Kidney tubule cell (primary cell): ENCODE measurements at regions not wholly inside any gene's neighbourhood (a gene's known extent, or its start where the extent isn't known, plus 50 kb on each side); places are given as distances from the start of the nearest gene placed in this dataset.
A peak's percentile ranks its signal among the peaks of the same experiment; 100 is the strongest.
"Not testable (repeated sequence)": the region's sequence is repeated elsewhere in the genome, so short reads cannot be mapped to it uniquely, and the experiment has no call there.

Source experiments
- DNase-seq: peaks from one replicate; pipeline ENCODE4 v3.0.0-alpha.2; 2018; ENCODE audit warnings: low spot score

DNA sequence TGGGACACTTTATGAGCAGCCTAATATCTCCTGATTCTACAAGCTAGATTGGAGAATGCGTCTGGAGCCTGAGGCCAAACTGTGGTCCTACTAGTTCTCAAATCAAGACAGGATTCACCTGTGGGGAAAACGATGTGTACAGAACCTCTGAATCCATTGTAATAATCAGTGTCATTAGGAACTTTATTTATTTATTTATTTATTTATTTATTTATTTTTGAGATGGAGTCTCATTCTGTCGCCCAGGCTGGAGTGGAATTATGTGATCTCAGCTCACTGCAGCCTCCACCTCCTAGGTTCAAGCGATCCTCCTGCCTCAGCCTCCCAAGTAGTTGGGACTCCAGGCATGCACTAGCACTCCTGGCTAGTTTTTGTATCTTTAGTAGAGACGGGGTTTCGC lies 52.6 kb upstream of the KIF26B start:
- DNase-seq, result not testable (repeated sequence)

DNA sequence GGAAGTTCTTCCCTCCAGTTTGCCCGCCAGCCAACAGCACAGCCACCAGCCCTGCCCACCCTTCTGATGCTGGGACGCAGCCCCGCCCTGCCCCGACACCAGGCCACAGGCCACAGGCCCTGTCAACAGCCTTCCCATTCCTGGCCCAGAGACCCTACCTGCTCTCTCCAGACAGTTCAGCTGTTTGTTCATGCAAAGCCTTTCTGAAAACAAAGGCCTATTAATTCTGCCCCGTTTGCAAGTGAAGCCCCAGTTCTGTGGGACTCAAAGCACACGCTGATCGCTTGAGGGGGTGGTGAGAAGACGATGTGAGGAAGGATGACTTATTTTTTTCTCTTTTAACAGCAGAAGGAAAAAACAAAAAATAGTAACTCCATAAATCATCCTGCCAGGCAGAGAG lies 55.4 kb upstream of the KIF26B start:
- DNase-seq, result no peak

DNA sequence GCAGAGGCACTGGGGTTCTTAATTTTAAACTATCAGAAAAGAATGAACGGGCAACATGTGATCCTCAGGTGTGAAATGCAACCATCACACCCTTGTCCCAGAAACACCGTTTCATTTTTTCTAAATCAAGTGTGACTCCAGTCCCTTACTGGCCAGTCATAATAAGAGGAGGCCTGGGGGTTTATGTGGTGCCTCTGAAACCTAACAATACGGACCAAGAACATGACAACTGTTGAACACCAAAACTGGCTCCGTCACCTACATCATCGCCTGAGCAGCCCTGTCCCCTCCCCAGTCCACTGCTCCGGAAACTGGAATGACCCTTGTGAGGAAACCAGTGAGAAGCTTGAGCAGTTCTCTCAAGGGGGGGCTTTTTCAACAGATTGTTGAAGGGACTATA lies 55.9 kb upstream of the KIF26B start:
- DNase-seq, result no peak

DNA sequence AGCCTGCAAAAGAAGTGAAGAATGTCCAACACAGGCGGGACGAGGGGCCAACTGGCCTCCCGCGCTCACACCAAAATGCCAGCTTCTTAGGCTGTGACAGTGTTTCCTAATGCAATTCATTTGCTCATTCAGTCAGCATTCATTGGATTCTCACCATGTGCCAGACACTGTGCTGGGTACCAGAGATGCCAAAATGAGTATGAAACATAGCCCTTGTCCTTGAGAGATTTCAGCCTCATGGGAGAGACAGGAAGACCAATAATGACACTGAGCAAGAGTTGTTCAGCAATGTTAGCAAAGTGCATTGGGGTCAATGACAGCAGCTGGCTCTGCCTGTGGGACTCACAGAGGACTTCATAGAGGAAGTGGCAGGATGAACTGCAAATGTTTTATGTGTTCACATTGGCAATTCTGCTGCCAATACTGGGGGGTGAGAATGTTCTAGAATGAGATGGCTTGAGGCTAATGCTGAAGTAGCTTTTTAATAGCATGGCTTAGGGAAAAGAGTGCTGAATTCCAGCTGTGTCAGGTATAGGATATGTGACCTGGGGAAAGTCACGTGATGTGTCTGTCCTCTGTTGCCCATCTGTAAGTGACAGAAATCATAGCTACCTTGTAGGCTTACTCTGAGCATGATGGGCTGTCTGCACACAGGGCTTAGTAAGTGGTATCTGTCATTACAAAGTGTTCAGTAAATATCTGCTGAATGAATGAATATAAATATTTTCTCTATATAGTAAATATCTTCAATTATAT lies 58.3 kb upstream of the KIF26B start:
- DNase-seq, result no peak

DNA sequence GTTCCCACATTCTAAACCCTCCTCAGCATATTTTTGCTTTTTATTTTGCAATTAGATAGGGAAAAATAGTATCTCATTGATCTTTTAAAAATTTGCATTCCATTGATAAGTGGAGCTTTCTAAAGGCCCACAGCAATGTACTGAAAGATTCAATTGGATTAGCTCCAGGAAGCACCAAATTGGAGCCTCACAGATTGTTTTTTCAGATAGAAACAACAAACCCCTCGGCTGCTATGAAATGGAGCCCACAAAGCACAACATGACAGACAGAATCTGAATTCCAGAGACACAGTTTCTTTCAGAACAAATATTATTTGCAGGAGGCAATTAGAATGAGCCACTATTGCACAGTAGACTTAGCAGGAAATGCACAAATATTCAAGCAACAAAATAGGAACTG lies 58.9 kb upstream of the KIF26B start:
- no peak for DNase-seq

DNA sequence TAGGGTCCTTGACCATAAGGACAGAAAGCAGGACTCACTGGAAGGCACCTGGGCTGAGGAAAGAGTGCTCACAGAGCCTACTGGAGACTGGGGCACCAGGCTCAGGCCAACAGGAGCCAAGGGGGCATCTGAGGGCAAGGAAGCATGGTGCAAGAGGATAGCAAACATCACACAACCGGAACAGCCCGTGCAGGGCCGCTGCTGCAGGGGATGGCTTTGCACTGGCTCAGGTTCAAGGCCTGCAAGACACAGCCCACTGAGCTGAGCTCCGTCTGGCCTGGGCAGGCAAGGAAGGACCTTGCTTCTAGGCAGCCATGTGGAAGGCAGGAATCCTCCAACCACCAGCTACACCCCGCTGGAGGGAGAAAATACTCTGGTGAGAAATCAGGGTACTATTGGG lies 59.8 kb upstream of the KIF26B start:
- DNase-seq, result no peak

DNA sequence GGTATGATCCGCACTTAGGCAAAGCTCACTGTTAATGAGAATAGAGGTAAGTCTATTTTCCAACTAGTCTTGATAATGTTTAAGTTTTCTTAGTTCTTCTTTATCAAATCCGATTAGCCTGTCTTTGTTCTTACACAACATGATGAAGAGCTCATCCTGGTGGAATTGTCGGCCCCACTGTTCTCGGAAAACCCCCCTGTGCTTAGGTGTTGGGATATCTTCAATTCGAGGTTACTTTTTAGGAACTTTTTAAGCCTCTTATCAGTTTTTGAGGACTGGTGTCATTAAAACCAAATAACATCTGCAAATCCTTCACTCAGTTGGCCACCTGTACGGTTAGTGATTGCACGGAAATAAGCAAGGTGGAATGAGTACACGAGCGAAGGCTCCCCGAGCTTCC lies 60.7 kb upstream of the KIF26B start:
- no peak for DNase-seq

DNA sequence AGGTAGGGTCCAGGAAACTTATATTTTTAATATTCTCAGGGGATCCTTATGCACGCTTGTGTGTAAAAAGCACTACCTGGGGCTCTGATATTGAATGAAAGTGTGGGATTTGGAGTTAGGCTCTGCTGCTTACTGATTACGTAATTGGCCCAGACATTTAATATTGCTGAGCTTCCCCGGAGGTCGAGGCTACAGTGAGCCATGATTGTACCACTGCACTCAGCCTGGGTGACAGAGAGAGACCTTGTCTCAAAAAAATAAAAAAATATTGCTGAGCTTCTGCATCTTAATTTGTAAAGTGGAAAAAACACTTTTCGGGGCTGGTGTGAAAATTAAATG lies 62.2 kb upstream of the KIF26B start:
- DNase-seq, result no peak

DNA sequence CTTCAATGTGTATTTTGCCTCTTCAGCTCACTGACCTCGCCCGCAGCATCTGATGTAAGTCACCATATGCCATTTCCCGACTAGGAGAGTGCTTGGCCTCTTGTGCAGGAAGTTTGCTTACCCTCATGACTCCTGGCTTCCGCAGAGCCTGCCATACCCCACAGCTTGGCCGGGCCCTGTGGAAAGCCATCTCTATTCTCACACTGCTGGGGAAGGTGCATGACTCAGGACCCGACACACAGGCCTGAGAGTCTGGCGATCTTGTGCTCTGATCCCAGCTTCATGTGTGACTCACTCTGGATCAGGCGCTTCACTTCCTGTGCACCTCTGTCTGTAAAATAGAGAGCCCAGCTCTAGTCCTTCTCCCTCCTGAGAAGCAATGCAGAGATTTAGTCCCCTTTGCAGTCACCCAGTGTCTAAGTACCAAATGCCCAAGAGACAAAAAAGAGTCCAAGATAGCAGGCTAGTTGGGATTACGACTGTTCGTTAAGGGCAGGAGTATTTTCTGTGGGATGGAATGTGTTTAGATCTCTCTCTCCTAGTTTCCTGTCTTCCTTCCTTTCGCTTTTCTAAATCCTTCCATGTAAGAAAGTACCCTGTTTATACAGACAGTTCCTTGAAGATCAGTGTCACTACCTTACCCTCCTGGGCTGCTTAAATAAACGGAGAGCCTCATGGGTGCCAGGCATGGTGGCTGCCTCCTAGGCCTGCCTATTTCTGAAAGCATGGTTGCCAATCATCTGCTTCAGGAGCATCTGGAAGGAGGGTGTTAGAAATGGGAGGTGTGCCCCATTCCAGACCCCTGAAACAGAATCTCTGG lies 62.8 kb upstream of the KIF26B start:
- peak; percentile 97 for DNase-seq

DNA sequence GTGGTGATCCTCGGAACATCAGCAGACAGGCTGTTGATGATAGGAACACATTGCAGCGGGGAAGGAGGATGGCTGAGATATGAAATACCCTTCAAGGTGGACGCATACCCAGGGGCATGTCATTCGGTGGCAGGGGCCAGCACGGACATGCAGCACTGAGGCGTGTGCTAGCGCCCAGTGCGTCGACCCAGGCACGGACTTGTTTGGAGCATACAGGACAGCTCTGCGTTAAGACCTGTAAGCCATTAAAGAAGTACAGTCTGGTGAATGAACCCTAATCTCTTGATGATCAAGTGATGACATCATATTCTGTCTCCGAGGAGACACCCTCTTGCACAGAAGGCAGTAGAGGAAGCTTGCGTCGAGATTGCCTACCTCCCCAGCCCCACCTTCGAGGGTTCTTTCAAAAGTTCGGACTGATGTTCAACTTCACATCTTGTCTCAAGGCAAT lies 63.6 kb upstream of the KIF26B start:
- DNase-seq, result no peak

DNA sequence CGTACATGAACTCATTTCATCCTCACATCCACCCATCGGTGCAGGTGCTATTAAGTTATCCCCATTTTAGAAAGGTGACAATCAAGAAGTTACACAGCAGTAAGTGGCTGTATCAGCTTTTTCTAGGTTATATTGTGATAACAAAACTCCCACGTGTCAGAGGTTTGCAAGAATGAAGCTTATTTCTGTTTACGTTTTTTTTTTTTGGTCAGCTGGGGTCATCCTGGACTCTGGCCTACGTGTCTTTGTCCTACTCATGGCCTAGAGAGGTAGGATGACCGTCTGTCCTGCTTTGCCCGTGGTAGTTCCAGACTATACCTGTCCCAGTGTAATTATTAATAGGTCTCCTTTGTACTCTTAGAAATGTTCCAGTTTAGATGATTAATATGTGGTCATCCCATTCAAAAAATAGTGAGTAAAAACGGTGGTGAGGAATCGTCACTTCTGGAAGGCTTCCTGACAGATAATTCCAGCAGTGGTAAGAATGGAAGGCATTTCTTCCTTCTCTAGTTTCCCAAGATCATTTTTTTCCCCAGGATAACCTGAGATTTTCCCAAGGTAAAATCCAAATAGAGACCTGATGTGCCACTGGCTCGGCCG lies 64.2 kb upstream of the KIF26B start:
- peak; percentile 86 for DNase-seq

DNA sequence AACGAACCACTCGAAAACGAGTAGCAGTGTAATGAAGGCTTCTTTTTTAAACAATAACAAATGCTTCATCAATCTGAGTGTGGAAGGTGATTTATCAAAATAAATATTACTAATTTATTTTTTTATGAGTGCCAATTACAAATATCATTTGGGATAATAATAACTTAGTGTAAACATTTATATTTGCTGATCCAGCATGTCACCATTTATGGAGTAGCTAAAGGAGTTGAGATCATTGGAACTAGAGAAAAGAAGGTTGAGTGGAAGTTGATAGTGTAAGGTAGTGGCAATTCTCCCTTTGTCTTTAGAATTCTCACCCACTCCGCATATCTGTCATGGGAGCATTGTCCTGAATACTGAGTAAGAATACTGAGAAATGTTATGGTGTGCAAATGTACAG lies 67.1 kb upstream of the KIF26B start:
- no peak for DNase-seq

DNA sequence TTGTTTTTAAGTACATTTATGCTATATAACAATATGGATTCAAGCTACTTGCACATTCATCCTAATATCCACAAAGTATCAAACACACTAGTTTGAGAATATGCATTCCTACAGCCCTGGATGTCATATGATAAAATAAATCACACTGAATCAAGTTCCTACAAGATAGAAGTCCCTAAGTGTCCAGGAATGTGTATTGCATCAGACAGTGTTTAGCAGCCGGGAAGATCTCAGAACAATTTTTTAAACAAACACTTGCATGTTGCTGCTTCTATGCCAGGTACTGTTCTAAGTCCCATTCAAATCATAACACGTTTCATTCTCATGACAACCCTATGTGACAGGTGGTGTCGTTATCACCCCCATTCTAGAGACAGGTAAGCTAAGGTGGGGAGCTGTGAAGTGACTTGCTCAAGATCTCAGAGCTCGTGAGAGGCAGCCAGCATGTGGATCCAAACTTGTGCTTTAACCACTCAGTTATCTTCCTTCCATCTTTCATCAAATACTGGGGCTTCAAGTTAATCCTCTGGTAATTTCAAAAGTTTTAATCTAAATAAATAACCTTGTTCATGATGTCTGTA lies 68.3 kb upstream of the KIF26B start:
- no peak for DNase-seq

DNA sequence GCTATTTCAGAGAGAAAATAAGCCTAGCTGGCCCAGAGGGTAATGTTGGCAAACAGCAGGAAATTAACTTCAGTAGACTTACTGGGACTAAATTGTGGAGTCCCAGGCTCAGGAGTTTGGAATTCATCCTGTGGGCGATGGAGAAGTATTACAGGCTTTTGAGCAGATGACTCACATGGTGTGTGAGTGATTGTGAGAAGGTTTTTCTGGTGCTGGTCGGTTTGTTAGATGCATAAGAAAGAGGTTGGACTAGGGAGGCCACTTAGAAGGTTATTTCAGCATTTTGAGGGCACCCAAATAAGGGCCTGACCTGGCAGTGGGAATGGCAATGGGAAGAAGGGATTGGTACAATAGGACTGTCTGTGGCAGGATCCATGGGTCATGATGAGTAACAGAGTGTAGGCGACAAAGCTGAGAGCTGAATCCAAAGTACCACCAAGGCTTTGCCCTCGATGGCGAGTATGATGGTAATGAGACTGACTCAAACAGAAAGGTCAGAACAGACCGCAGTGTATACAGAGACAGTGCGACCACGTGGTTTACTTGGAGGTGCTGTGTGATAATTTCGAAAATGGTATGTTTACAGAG lies 69.2 kb upstream of the KIF26B start:
- peak; percentile 88 for DNase-seq

DNA sequence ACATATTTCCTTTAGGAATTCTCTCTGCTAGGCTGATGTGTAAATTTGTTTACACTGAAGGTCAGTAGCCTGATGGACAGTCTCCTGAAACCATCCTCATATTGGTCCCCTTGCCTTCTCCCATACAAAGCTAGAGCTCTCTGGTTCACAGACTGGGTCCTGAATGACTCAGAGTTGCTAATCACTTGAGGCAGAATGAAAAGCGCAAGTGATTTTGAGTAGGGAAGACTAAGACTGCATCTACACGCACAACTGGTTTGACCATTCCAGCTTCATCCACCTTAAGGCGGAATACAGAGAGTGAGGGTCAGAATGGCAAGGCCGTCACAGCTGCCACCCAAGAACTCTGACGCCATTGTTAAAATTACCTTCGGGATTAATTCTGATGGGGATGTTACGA lies 70.2 kb upstream of the KIF26B start:
- peak; percentile 32 for DNase-seq

DNA sequence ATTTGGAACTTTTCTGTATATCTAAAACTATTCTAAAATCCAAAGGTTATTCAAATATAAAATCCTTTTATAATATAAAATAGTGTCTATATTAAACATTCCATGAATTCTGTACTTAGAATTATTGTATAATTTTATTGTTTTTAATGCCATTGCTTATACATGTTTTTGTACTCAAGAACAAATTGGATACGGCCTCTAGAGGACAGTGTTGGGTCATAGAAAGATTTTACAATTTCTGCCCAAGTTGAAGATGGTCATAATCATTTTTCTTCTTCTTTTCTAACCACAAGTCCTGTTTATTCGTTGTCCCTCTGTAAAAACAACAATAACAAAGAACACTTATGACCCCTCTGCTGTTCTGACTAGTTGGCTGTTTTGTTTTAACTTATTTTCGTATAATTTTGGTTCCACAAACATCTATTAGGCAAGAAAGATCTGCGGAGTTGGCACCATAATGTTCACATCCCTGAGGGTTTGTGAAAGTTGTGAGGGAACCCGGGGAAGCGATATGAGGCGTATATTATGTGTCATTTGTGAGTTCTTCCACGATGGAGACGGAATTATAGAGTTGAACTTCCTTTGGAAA lies 75.7 kb upstream of the KIF26B start:
- peak; percentile 47 for DNase-seq

DNA sequence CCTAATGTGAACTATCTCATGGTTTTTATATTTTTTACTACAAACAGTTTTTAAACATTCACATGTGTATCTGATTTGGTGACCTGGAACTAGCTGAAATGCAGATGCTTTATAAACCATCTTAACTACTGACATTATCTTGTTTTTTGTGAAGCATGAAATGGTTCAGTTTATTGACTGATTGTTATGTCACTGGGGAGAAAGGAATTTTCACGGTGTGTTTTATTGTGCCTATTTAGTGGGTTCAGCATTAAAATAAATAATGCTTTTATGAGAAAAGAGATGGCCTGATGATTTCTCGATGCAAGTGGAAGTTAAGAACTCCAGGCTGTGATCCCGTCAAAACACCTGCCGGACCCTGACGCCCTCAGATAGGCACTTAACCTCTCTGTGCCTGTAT lies 79.9 kb upstream of the KIF26B start:
- no peak for DNase-seq

DNA sequence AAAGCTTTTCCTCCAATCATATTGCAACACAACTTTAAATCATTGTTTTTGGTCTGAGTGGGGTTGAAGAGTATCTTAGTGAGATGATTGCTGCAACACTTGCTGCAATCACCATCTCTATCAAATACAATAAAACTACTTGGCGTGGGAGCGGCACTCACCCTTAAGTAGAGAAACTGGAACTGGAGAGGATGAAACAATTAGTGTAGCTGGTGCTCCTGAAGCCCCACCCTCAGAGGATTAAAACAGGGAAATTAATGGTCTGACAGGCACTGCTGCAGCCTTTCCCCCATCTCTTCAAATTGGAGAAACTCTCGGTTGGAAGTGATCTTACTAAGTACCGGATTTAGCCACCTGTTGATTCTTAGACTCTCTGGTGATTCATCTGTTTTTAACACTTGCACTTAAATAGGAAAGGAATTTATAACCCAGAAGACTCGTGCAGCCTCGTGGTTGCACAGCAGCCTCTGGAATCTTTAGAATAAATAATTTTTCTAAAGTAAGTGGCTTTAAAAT lies 80.5 kb upstream of the KIF26B start:
- DNase-seq, result peak; percentile 23

DNA sequence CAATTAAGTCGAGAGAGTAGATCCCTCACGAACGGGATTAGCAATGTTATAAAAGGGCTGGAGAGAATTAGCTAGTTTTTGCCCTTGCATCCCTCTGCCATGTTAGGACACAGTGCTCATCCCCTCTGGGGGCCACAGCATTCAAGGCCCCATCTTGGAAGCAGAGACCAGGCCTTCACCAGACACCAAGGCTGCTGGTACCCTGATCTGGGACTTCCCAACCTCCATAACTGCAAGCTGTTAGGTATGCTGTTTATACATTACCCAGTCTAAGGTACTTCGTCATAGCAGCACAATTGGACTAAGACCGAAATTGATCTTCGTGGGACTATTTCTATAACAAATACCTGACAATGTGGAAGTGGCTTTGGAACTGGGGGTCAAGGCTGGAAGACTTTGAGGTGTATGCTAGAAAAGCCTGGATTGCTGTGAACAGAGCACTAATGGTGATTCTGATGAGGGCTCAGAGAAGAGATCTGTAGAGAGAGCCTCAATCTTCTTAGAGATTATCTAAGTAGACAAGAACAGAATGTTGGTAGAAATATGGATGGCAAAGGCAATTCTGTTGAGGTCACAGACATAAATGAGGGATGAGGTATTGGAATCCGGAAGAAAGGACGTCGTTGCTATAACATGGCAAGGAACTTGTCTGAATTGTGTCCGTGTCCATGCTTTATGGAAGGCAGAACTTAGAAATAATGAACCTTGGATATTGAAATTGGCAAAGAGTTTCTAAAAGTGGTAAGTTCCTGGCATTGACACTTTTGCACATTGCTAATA lies 83.8 kb upstream of the KIF26B start:
- DNase-seq, result no peak

DNA sequence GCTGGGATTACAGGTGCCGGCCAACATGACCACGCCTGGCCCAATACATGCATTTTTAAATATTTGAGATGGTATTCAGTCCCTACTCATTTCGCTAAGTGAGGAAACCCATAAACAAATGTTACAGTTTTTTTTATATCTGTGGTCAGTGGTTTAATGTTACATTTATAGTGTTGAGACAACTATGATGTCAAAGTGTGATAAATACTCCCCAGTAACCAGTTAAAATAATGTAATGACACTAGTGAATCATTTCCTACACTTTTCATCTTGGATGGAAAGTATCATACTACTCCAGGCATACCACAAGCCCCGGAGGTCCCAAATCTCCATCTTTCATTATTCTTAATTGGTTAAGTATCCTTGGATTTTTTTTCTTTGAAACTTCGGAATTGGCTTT lies 87.5 kb upstream of the KIF26B start:
- DNase-seq, result no peak

DNA sequence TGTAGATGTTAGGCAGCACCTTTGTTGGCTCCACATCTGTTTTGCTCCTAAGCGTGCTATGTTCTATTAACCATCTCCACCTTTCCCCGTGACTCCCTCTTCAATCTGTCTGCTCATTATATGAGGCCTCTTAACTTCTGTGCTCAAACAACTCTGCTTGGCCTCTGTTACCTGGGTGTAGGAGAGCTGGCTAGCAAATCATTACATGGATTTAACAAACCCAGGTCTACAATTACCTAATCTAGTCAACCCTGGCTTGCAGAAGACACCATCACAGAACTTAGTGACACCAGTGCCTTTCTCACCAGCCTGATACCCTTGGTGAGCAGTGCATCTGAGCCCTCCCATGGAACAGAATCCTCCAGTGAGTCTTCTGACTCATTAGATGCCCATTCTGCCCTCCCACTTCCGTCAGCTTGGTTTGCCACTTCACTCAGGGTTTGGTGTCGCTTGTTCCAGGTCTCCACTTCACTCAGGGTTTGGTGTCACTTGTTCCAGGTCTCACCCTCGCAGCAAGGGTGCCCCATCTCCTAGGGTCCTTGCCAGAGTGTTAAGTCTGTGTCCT lies 92.0 kb upstream of the KIF26B start:
- DNase-seq, result no peak
